ENCODE measurements at regions not wholly inside any gene's neighbourhood (a gene's known extent, or its start where the extent isn't known, plus 50 kb on each side); places are given as distances from the start of the nearest gene placed in this dataset.

DNA sequence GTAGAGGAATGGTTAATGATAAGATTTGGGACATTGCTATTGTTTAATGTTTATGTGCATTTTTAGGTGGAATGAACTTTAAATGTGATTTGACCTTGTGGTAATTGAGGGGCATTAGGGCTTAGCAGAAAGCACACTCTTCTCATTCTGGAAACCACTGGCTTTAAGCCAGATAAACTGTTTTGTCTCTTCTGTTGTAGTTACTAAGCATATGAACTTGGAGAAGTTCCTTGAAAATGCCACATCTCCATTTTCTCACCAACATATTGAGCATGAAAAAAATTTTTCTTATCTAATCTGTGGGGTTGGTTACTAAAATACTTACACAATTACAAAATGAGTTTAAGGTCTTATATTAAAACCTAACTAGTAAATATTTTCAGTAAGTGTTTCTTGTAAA is 70.8 kb upstream of the FSHR start:
- Mint-ChIP-seq H3K36me3 (no peaks in the 10 kb centered on the region), H3K27ac (no peak overlapping the region), H3K27me3 (no peaks in the 10 kb centered on the region), H3K4me1 (no peaks in the 10 kb centered on the region), H3K9me3 (no peaks in the 10 kb centered on the region), H3K4me3 (no peak overlapping the region)
- no peak for ATAC-seq (ENCODE audit: low read depth)
- POLR2A ChIA-PET = no interaction called here
- DNase-seq = no peak

DNA sequence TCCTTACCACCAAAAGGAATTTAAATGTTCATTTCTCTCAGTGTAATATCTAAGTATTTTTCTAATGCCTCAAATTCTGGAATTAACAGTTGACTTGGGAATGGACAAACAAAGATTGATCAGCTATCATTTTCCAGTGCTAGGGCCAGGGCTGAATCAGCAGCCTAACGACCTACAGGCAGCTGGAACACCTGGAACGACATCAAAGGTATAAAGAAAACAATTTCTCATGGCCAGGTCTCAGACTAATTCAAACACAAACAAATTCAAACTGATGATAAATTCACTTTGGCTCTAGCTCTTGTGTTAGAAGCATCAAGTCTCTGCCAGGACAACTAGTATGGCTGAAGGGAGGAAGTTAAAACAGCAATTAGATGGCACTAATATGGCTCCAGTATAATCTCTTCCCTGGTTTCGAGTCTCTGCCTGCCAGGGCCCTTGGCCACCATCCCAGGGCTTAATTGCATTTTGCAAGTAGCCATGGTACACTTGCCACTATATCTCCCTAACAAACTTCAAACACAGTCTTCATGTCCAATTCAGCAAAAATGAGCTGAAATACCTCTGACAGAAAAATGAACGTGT is 70.2 kb upstream of the FSHR start:
- H3K4me1 Mint-ChIP-seq = no peaks in the 10 kb centered on the region
- no peaks in the 10 kb centered on the region for H3K36me3 Mint-ChIP-seq
- no peaks in the 10 kb centered on the region for H3K27me3 Mint-ChIP-seq
- H3K9me3 Mint-ChIP-seq = no peaks in the 10 kb centered on the region
- POLR2A ChIA-PET = no interaction called here
- H3K4me3 Mint-ChIP-seq = no peak overlapping the region
- ATAC-seq (ENCODE audit: low read depth) (no peak), DNase-seq (no peak)
- no peak overlapping the region for H3K27ac Mint-ChIP-seq

DNA sequence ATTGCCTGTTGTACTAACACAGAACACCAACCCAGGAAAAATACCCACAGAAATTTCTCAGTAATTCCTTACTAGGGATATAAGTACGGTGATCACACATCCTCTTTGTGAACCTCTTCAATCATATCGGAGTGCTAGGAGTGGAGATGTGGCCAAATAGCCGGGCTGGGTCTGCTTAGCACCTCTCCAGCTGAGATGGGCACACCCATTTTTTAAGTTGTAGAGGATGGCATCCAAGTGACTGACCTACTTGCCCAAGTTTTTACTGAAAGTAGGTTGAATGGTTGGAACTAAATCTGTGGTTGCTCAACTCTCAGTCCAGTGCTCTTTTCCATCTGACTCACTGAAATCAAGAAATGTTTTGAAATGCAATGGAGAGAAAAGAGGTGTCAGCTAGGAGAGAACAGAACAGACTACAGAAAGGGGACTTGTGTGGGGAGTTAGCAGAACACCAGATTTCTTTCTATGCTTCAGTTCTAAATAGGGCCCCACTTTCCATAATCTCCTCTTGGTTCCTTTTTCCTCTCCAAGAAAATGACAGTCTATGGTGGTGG is 68.7 kb upstream of the FSHR start:
- Mint-ChIP-seq H3K36me3 (no peaks in the 10 kb centered on the region), H3K4me1 (no peaks in the 10 kb centered on the region), H3K9me3 (no peaks in the 10 kb centered on the region), H3K4me3 (no peak overlapping the region), H3K27ac (no peak overlapping the region), H3K27me3 (no peaks in the 10 kb centered on the region)
- DNase-seq = no peak
- ATAC-seq (ENCODE audit: low read depth) = no peak
- POLR2A ChIA-PET = no interaction called here

DNA sequence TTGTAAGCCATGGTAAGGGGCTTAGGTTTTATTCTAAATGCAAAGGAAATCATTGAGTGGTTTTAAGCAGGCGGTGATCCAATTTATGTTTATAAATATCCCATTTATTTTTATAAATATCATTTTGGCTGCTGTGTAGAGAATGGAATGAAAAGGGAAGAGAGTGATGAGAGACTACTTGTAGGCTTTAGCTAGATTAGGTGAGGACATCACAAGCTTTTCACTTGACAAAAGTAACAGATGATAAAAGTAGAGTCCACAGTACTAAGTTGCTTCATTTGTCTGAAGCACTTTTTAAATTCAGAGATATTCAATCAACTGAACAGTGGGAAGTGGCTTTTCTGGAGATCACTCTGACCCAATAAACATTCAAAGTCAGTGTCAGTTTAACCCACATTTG is 65.4 kb upstream of the FSHR start:
- Mint-ChIP-seq H3K36me3 (no peaks in the 10 kb centered on the region), H3K4me3 (no peak overlapping the region), H3K27ac (no peak overlapping the region), H3K27me3 (no peaks in the 10 kb centered on the region), H3K9me3 (peaks cover 2% of the 10 kb centered on the region), H3K4me1 (no peaks in the 10 kb centered on the region)
- ATAC-seq (ENCODE audit: low read depth) = no peak
- DNase-seq = no peak
- POLR2A ChIA-PET = no interaction called here

DNA sequence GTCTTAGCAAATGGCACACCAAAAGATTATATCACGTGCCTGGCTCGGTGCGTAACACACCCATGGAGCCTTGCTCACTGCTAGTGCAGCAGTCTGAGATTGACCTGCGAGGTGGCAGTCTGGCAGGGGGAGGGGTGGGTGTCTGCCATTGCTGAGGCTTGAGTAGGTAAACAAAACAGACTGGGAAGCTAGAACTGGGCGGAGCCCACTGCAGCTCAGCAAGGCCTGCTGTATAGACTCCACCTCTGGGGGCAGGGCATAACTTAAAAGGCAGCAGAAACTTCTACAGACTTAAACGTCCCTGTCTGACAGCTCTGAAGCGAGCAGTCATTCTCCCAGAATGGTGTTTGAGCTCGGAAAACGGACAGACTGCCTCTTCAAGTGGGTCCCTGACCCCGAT is 55.9 kb upstream of the FSHR start:
- DNase-seq (no peak), ATAC-seq (ENCODE audit: low read depth) (no peak)
- no peaks in the 10 kb centered on the region for H3K36me3 Mint-ChIP-seq
- H3K27me3 Mint-ChIP-seq = no peaks in the 10 kb centered on the region
- H3K4me3 Mint-ChIP-seq = no peak overlapping the region
- POLR2A ChIA-PET = no interaction called here
- H3K9me3 Mint-ChIP-seq = peaks cover 9% of the 10 kb centered on the region
- no peak overlapping the region for H3K27ac Mint-ChIP-seq
- no peaks in the 10 kb centered on the region for H3K4me1 Mint-ChIP-seq

DNA sequence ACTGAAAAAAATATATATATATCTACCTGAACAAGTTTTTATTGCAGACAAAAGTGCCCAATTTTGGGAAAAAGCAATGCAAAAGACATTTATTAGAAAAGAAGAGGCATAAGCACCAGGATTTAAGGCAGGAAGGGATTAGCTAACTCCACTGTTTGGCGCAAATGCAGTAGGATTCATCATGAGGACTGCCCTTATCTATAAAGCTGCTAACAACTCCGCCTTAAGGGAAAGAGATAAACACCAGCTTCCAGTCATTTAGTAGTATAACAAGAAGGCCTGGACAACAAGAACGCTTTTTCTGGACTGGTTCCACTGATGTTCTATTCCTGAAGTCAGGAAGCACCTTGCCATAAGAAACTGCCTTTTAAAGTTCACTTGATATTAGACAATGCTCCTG is 52.9 kb upstream of the FSHR start:
- DNase-seq (no peak), ATAC-seq (ENCODE audit: low read depth) (no peak)
- POLR2A ChIA-PET = no interaction called here
- no peaks in the 10 kb centered on the region for H3K4me1 Mint-ChIP-seq
- no peaks in the 10 kb centered on the region for H3K36me3 Mint-ChIP-seq
- no peaks in the 10 kb centered on the region for H3K27me3 Mint-ChIP-seq
- peaks cover 3% of the 10 kb centered on the region for H3K9me3 Mint-ChIP-seq
- no peak overlapping the region for H3K27ac Mint-ChIP-seq
- H3K4me3 Mint-ChIP-seq = no peak overlapping the region
